Type B pancreatic cell (in vitro differentiated cells): ENCODE measurements at regions not wholly inside any gene's neighbourhood (a gene's known extent, or its start where the extent isn't known, plus 50 kb on each side); places are given as distances from the start of the nearest gene placed in this dataset.

ENCODE experiments used
- DNase-seq: peaks from one replicate; pipeline ENCODE4 v3.0.0; 2021; ENCODE audit warnings: mixed read lengths; ENCODE audit not compliant: unreplicated experiment; ENCODE audit errors: extremely low spot score
- H3K27ac Mint-ChIP-seq: 2 replicates; pipeline ENCODE4 v1.8.0; 2021; ENCODE audit warnings: mild to moderate bottlenecking, mixed read lengths
- H3K27me3 Mint-ChIP-seq: 2 replicates; pipeline ENCODE4 v1.8.0; 2021; ENCODE audit warnings: mixed read lengths
- H3K36me3 Mint-ChIP-seq: 2 replicates; pipeline ENCODE4 v1.8.0; 2021; ENCODE audit warnings: mixed read lengths
- H3K4me1 Mint-ChIP-seq: one replicate; pipeline ENCODE4 v1.8.0; 2021; ENCODE audit warnings: mixed read lengths; ENCODE audit not compliant: unreplicated experiment
- H3K4me3 Mint-ChIP-seq: 2 replicates; pipeline ENCODE4 v1.8.0; 2021; ENCODE audit warnings: mild to moderate bottlenecking, mixed read lengths
- H3K9me3 Mint-ChIP-seq: 2 replicates; pipeline ENCODE4 v1.8.0; 2021; ENCODE audit warnings: mixed read lengths
- TF ChIP-seq, protein P1 (sequence below): fragments of 200-600 bp; sonication (generic); conservative IDR thresholded peaks from 2 replicates; pipeline ENCODE4 v1.5.0; 2021; ENCODE audit warnings: antibody characterized with exemption, mild to moderate bottlenecking

DNA sequence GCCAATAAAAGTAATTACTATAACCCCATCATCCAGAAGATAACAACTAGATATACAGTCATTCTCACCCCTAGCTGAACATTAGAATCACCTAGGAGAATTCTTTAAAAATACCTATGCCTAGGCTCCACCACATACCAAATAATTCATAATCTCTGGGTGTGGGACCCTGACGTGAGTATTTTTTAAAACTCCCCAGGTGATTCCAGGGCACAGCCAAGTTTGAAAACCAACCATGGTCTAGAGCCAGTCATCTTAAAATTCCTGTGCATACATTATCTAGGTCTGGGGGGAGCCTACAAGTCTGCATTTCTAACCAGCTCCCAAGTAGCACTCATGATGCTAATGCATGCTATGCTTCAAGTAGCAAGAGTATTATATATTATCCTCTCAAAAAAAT lies 281.0 kb upstream of the MTNR1B start:
- no peak overlapping the region for H3K27ac Mint-ChIP-seq
- H3K4me3 Mint-ChIP-seq: no peak overlapping the region
- TF ChIP-seq, protein P1, sequence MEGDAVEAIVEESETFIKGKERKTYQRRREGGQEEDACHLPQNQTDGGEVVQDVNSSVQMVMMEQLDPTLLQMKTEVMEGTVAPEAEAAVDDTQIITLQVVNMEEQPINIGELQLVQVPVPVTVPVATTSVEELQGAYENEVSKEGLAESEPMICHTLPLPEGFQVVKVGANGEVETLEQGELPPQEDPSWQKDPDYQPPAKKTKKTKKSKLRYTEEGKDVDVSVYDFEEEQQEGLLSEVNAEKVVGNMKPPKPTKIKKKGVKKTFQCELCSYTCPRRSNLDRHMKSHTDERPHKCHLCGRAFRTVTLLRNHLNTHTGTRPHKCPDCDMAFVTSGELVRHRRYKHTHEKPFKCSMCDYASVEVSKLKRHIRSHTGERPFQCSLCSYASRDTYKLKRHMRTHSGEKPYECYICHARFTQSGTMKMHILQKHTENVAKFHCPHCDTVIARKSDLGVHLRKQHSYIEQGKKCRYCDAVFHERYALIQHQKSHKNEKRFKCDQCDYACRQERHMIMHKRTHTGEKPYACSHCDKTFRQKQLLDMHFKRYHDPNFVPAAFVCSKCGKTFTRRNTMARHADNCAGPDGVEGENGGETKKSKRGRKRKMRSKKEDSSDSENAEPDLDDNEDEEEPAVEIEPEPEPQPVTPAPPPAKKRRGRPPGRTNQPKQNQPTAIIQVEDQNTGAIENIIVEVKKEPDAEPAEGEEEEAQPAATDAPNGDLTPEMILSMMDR: no peak
- no peak for DNase-seq
- H3K36me3 Mint-ChIP-seq: peaks cover 4% of the 10 kb centered on the region
- peaks cover 14% of the 10 kb centered on the region for H3K4me1 Mint-ChIP-seq
- no peaks in the 10 kb centered on the region for H3K27me3 Mint-ChIP-seq
- H3K9me3 Mint-ChIP-seq: peaks cover 4% of the 10 kb centered on the region

DNA sequence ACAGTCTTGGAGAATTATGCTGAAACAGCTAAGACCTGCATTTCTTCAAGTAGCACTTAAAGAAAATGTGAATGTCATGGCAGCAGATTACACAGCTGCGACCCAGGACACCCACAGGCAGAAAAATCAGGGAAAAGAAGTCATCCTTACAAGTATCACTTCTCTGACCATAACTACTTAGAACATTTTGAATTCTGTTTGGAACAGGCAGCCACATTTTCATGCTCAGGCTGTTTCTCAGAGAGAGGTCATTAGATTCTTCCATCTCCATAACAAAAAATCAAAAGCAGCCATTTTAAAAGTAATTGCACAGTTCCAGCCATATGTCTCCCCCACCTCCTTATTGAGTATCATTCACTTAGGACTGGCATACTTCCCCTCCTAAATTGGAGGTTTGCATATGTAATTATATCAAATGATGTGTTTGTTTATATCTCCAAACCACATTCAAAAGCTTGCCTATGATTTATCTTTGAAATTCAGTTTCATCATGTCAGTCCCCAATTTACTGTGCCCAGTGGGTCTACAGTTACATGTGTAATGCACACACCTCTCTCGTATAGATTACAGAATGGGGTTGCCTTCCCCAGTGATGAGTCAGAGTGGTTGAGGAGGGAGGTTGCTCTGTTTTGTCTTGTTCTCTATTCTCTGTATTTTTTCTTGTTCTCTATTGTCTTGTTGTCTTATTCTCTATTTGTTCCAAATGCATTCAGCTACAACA lies 276.5 kb upstream of the MTNR1B start:
- no peaks in the 10 kb centered on the region for H3K9me3 Mint-ChIP-seq
- DNase-seq: no peak
- H3K27ac Mint-ChIP-seq: no peak overlapping the region
- H3K4me1 Mint-ChIP-seq: peaks cover 30% of the 10 kb centered on the region
- H3K36me3 Mint-ChIP-seq: peaks cover 3% of the 10 kb centered on the region
- TF ChIP-seq, protein P1: no peak
- H3K4me3 Mint-ChIP-seq: no peak overlapping the region
- no peaks in the 10 kb centered on the region for H3K27me3 Mint-ChIP-seq

DNA sequence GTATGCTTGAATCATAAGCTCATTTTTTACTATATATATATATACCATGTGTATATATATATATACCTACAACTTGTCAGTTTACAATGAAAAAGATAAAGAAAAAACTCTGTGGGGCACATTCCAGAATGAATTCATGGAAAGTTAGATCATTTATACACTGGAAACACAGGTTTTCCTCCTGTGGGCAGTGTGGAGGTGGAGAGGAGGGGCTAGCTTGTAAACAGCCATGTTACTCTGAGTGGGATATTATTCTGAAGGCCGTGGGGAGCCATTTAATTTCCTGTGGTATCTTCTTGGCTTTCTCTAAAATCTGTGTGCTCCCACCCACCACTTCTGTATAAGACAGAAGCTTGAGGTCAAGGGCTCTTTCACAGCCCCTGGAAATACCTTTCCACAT lies 273.4 kb upstream of the MTNR1B start:
- H3K4me3 Mint-ChIP-seq: no peak overlapping the region
- peaks cover 37% of the 10 kb centered on the region for H3K4me1 Mint-ChIP-seq
- no peak for DNase-seq
- H3K36me3 Mint-ChIP-seq: peaks cover 9% of the 10 kb centered on the region
- H3K9me3 Mint-ChIP-seq: no peaks in the 10 kb centered on the region
- TF ChIP-seq, protein P1: no peak
- no peaks in the 10 kb centered on the region for H3K27me3 Mint-ChIP-seq
- no peak overlapping the region for H3K27ac Mint-ChIP-seq

DNA sequence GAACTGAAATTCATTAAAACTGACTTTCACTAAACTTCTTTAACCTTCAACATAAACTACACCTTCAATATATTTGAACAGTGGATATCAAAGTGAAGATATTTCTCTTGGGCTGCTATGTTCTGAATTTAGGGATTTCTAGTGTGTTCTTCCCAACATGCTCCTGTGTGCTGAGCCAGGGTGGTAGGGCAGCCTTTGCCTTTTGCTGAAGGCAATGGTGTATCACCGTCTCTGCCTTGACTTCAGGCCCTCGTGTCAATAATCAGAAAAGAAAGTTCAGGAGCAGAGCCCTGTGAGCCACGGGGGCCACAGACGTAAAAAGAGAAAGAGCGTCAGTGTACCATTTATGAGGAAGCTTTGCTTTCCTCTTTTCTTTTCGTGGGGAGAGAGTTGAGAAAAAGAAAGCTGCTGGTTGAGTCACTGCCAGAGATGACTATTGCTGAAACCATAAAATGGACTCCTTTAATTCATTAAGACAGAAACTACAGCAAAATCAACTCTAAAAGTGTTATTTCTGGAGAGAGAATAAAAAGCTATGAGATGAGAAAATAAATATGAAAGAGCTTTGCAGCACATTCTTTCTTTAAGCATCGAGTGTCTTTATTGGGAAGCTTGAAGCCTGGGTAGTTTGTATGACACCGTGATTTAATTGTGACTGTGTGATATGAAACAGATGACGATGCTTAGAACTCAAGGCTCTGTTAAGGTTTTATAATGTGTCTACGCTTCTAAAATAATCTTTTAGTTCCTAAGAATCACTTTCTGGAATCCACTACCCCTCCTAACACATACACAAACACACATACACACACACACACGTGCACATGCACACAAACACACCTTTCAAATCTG lies 271.8 kb upstream of the MTNR1B start:
- Mint-ChIP-seq H3K27ac (no peak overlapping the region), H3K4me1 (peaks cover 40% of the 10 kb centered on the region), H3K4me3 (no peak overlapping the region), H3K27me3 (no peaks in the 10 kb centered on the region), H3K36me3 (peaks cover 9% of the 10 kb centered on the region), H3K9me3 (no peaks in the 10 kb centered on the region)
- DNase-seq: no peak
- TF ChIP-seq, protein P1: no peak

DNA sequence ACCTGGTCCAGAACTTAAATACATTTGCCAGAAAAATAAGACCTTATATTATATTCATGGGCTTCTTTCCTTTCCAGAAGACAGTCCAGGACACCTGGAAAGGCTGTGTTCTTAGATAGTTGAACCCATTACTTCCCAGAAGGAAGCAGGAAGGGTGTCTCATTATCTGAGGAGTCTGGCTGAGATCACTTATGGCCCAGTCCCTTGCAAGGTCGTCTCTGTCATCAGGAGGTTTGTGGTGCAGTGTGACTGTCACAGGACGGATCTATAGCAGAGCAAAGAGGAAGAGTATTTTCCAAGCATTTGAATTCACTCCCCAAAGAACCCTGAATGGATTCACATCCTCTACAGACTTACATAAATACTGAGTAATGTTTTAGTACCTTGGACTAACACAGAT lies 270.7 kb upstream of the MTNR1B start:
- no peaks in the 10 kb centered on the region for H3K27me3 Mint-ChIP-seq

More for the DNA sequence above, 270.7 kb upstream of the MTNR1B start:
- Mint-ChIP-seq H3K36me3 (peaks cover 9% of the 10 kb centered on the region), H3K27ac (no peak overlapping the region), H3K4me1 (peaks cover 42% of the 10 kb centered on the region), H3K9me3 (no peaks in the 10 kb centered on the region), H3K4me3 (no peak overlapping the region)
- DNase-seq: no peak
- TF ChIP-seq, protein P1: no peak
